ENCODE measurements at regions not wholly inside any gene's neighbourhood (a gene's known extent, or its start where the extent isn't known, plus 50 kb on each side); places are given as distances from the start of the nearest gene placed in this dataset.

GRCh38 chr2:194087089-194087958 is 1569.7 kb upstream of the SLC39A10 start:
- TF ChIP-seq CTCF (IDR thresholded peaks at IDR 0.05) (no peak), ZFX (IDR thresholded peaks at IDR 0.05; ENCODE audit: borderline replicate concordance) (no peak)

Measured in 22Rv1 (cell line).